HG03103 (cell line): ENCODE measurements at regions not wholly inside any gene's neighbourhood (a gene's known extent, or its start where the extent isn't known, plus 50 kb on each side); places are given as distances from the start of the nearest gene placed in this dataset.
"Not testable (repeated sequence)": the region's sequence is repeated elsewhere in the genome, so short reads cannot be mapped to it uniquely, and the experiment has no call there.

Experiments
- ATAC-seq: cut with Tn5 transposase; IDR thresholded peaks from one replicate; pipeline ENCODE4 v1.9.1; 2021; ENCODE audit warnings: low read depth; ENCODE audit not compliant: unreplicated experiment

GRCh38 chr6:102749210-102749971, 1355.9 kb downstream of the GRIK2 start:
- ATAC-seq, result no peak

- no peak for ATAC-seq
Observed at GRCh38 chr6:102746941-102747340, 1353.4 kb downstream of the GRIK2 start.

DNA sequence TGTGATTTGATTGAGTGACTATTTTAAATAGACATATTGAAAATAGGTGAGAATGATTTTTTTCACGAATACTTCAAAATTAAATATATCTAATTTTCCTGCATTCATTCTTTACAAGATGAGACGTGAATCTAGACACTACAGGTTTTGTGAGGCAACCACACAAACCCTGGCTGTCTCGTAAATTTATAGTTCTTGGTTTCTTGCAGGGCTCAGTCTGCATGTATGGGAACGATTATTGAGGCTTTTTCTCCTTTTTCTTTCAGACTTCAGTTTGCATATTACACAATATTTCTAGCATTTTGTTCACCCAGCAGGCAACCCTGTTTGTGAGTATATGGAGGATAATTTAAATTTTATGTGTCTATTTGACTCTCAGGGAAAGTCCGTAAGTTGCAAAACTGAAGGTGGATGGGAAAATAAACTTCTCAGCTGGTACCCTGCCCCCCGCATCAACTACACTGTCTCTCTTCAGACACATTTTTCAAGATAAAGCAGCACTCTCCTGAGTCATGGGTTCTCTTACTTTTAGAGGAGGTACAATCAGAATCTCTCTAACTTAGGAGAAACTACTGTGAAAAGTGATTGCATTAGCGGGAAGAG, 1349.3 kb downstream of the GRIK2 start:
- ATAC-seq, result no peak

GRCh38 chr6:102742028-102742427, 1348.5 kb downstream of the GRIK2 start:
- no peak for ATAC-seq

GRCh38 chr6:102736941-102737368, 1343.4 kb downstream of the GRIK2 start:
- no peak for ATAC-seq

DNA sequence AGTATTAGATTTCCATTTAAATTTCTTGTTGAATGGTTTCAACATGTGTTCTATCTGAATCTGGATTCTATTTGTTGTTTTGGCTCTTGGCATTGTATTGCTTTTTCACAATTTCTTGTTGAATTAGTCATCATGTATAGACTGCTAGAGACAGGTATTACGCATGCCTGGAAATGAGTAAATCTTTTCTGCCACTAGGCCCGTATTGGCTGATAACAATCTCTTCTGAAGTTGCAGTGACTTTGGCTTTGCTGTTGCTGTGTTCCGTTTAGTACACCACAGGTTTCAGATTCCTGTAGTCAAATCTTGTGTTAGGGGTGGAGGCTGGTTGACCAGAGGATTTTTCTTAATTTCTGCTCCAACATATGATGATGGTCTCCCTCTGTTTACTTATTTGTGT, 1339.4 kb downstream of the GRIK2 start:
- ATAC-seq, result no peak

GRCh38 chr6:102722086-102722485, 1328.6 kb downstream of the GRIK2 start:
- ATAC-seq, result not testable (repeated sequence)

DNA sequence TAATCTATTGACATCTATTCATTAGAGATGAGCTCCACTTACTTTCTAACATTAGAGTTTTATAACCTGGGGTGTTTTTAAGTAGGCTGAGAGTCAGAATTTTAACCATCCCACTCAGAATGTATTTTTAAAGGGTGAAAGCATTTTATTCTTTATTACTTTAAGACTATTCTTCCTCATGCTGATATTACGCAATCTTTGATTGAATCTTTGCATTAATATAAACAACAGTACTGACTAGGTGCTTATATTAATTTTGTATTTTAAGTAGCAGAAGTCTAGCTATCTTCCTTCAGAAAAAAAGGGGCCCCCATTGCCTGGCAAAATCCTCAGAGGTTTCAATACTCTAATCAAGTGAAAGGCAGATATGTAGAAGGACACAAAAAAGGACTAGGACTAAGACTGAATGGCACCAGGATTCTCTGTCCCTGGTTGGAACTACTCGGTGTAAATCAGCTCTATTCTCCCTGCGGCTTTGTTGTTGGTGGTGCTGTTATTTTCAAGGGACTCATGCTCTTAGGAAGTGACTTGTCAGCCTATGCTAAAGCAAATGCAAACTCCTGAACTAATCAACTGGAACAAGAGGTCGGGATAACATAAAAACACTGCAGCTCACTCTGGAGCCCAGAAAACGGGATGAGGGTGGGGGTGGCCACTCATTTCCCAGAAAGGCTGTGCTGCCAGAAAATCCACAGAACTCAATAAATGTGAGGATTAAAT, 1324.4 kb downstream of the GRIK2 start:
- ATAC-seq, result no peak

DNA sequence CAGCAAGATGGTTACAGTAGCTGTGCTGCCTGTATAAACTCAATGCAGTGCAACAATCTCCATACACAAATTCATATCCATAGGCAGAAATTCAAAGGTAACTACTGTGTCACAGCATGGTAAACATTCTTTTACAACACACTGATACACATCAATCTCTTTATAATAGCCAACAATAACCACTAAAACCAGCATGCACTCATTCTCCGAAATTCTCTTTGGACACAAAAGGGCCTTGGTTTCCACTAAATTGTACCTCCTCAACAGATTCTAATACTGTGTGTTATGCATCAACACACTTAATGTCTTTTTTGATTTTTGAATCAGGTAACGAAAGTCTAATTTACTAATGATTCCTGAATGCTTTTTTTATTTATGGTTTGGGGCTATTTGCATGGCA, 1323.7 kb downstream of the GRIK2 start:
- no peak for ATAC-seq

DNA sequence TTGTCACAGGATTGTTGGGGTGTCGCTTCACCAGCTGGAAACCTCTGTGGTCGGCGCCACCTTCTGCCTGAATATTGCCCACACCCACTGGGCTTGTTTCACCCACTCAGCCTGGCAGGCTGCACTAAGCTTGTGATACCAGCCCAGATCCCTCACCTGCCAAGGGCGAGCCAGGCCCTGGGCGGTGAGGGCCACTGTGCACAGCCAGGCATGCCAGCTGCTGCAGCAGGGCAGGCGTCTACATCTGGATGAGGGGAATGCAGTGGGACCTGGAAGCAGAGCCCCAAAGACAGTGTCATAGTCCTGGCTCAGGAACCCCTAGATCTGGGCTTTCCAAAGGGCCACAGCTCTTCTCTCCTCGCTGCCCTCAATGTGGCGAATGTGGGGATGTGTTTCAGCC, 1307.5 kb downstream of the GRIK2 start:
- no peak for ATAC-seq

- ATAC-seq, result no peak
Observed at GRCh38 chr6:102686461-102686860, 1293.0 kb downstream of the GRIK2 start.

DNA sequence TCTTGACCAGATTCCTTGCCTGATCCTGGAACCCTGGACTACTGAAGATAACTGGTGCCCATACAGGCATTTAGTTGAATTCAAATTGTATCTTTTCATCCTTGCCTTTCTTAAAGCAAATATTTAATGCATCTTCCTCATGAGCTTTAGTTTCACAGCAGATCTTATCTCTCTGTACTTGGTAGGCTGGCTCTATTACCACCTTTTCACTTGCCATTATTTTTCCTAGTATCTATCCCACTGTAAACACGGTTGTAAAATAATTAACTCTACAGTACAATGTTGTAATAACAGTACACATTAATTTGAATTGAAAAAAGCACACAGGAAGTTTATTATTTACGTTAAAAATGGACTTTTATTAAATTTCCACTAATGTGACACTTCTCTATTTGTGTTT, 1286.9 kb downstream of the GRIK2 start:
- ATAC-seq, result no peak

GRCh38 chr6:102679865-102680264, 1286.4 kb downstream of the GRIK2 start:
- no peak for ATAC-seq

DNA sequence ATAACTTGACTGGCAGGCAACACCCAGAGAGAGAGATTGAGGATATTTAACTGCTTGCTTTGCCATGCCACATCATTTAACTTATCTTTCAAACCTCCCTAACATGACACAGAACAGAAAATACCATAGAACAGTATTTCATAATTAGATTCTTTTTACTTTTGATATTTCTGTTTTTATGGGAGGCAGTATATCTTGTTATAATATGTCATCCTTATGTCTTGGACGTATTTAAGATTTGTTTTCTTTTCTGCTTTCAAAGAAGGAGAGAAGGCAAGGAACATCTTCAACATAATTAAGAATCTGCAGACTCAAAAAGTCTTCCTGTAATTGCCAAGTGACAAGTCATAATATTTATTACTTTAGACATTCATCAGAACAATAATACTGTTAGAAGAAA, 1283.7 kb downstream of the GRIK2 start:
- no peak for ATAC-seq

DNA sequence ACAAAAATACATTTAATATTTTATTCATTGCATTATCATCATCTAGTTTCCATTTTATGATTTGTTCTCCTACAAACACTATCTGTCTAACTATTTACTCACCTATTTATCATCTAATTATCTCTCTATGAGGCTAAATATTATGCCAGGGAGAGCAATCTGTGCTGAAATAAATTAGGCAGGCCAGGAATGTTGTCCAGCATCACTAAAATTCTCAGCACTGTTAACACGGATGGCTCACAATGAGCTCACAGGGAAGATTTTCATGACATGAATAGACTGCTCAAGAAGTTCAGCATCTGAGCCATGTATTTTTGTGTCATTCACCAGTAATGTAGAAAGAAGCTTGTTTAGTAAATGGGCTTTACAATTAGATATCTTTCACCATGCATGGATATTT, 1277.2 kb downstream of the GRIK2 start:
- no peak for ATAC-seq

GRCh38 chr6:102662851-102663250, 1269.3 kb downstream of the GRIK2 start:
- ATAC-seq, result no peak

- no peak for ATAC-seq
Observed at GRCh38 chr6:102660303-102660702, 1266.8 kb downstream of the GRIK2 start.

DNA sequence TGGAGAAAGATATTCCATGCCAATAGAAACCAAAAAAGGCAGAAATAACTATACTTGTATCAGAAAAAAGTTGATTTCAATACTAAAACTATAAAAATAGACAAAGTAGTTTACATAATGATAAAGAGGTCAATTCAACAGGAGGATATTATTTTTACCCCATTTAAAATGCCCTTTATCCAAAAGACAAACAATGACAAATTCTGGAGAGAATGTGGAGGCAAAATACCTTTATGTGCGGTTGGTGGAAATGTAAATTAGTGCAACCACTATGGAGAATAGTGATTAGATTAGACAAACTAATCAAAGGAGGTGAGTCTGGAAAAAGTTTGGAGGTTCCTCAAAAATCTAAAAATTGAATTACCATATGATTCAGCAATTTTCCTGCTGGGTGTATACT, 1262.3 kb downstream of the GRIK2 start:
- no peak for ATAC-seq

GRCh38 chr6:102641426-102641825, 1247.9 kb downstream of the GRIK2 start:
- ATAC-seq, result no peak

GRCh38 chr6:102631921-102632320, 1238.4 kb downstream of the GRIK2 start:
- ATAC-seq, result no peak

GRCh38 chr6:102623201-102623600, 1229.7 kb downstream of the GRIK2 start:
- no peak for ATAC-seq

DNA sequence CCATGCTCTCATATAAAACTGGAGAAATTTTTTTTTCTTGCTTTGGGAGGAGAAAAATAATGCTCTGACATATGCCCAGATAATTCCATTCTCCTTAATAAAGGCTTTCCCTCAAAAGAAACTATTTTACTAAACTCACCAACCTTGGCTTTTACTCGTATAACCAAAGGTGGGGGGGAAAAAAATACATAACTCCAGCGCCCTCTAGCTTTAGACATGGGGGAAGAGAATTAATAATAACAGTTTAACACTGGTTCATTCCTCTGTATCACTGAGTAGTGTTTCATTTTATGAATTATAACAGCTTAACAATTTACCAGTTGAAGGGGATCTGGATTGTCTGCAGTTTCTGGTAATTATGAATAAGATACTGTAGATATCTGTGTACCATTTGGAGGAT, 1226.1 kb downstream of the GRIK2 start:
- no peak for ATAC-seq
